ENCODE measurements at regions not wholly inside any gene's neighbourhood (a gene's known extent, or its start where the extent isn't known, plus 50 kb on each side); places are given as distances from the start of the nearest gene placed in this dataset.

DNA sequence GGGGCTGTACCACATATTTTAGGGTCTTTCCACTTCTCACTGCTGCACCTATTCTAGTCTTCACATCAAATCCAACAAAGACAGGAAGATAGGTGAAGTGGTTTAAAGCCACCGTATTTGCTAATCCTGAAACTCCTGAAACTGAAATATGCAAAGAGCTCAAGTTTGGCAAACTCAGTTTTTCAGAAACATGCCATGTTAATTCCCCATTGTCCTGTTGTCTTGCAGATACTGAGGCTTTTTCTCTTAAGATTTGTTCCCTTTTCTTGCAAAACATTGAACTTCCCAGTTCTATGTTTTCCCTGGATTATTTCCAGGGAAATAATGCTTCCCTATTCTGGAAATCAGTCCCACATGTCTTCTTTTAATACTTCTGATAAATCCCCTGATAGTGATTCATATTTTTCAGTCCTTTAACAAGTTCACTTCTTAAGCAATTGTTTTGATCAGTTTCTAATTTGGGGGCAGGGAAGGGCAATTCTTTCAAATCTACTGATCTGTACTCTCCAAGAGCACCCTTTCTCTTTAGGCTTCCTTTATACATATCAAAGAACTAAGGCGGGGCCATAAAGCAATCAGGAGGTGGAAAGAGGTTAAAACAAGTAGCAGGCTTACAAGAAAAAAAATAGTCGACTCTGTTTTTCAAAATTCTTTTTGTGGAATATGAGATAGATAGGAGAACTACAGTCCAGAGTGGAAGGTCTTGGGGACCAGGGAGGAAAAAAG is 648.5 kb downstream of the BNC2 start:
- ATAC-seq (ENCODE audit: low FRiP score) = no peak
- DNase-seq (ENCODE audit: low spot score) = no peak
- TF ChIP-seq CTCF (IDR thresholded peaks at IDR 0.05) = no peak

DNA sequence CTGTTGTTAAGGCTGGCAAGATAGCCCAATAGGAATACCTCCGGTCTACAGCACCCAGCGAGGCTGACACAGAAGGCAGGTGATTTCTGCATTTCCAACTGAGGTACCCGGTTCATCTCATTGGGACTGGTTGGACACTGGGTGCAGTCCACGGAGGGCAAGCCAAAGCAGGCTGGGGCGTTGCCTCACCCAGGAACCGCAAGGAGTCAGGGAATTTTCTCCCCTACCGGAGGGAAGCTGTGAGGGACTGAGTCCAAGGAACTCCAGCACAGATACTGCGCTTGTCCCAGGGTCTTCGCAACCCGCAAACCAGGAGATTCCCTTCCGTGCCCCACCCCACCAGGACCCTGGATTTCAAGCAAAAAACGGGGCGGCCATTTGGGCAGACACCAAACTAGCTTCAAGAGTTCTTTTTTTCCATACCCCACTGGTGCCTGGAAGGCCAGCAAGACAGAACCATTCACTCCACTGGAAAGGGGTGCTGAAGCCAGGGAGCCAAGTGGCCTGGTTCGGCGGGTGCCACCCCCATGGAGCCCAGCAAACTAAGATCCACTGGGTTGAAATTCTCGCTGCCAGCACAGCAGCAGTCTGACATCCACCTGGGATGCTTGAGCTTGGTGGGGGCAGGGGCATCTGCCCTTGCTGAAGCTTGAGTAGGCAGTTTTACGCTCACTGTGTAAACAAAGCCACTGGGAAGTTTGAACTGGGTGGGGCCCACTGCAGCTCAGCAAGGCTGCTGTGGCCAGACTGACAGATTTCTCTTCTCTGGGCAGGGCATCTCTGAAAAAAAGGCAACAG is 647.2 kb downstream of the BNC2 start:
- DNase-seq (ENCODE audit: low spot score) (no peak), ATAC-seq (ENCODE audit: low FRiP score) (no peak)
- no peak for TF ChIP-seq CTCF (IDR thresholded peaks at IDR 0.05)

GRCh38 chr9:16230731-16231130 is 639.7 kb downstream of the BNC2 start:
- no peak for TF ChIP-seq CTCF (IDR thresholded peaks at IDR 0.05)
- ATAC-seq (ENCODE audit: low FRiP score) (no peak), DNase-seq (ENCODE audit: low spot score) (no peak)

GRCh38 chr9:16236311-16236710 is 634.2 kb downstream of the BNC2 start:
- DNase-seq (ENCODE audit: low spot score) = no peak
- TF ChIP-seq CTCF (IDR thresholded peaks at IDR 0.05) = no peak
- ATAC-seq (ENCODE audit: low FRiP score) = no peak

GRCh38 chr9:16236882-16237281 is 633.6 kb downstream of the BNC2 start:
- ATAC-seq (ENCODE audit: low FRiP score) (peak; percentile 33), DNase-seq (ENCODE audit: low spot score) (no peak)
- no peak for TF ChIP-seq CTCF (IDR thresholded peaks at IDR 0.05)

GRCh38 chr9:16238623-16239138 is 631.8 kb downstream of the BNC2 start:
- ATAC-seq (ENCODE audit: low FRiP score) = no peak
- TF ChIP-seq CTCF (IDR thresholded peaks at IDR 0.05) = no peak
- no peak for DNase-seq (ENCODE audit: low spot score)
